Ectodermal cell (in vitro differentiated cells): ENCODE measurements at regions not wholly inside any gene's neighbourhood (a gene's known extent, or its start where the extent isn't known, plus 50 kb on each side); places are given as distances from the start of the nearest gene placed in this dataset.

Experiments used
- H3K27ac ChIP-seq: 2 replicates; pipeline ENCODE4 v1.7.0; 2013; ENCODE audit warnings: mild to moderate bottlenecking, low read depth, low read length; ENCODE audit not compliant: insufficient read depth, poor library complexity, severe bottlenecking
- H3K27me3 ChIP-seq: 2 replicates; pipeline ENCODE4 v1.7.0; 2013; ENCODE audit warnings: mild to moderate bottlenecking, low read length; ENCODE audit not compliant: insufficient read depth, control insufficient read depth, poor library complexity, severe bottlenecking
- H3K36me3 ChIP-seq: one replicate; pipeline ENCODE4 v1.7.0; 2013; ENCODE audit warnings: low read length; ENCODE audit not compliant: control insufficient read depth, insufficient read depth
- H3K4me1 ChIP-seq: one replicate; pipeline ENCODE4 v1.7.0; 2013; ENCODE audit warnings: low read length; ENCODE audit not compliant: control insufficient read depth, insufficient read depth
- H3K4me3 ChIP-seq: 2 replicates; pipeline ENCODE4 v1.7.0; 2013; ENCODE audit warnings: low read depth, low read length, control low read depth; ENCODE audit not compliant: insufficient read depth
- H3K9me3 ChIP-seq: 2 replicates; pipeline ENCODE4 v1.7.0; 2013; ENCODE audit warnings: mild to moderate bottlenecking, low read length, moderate library complexity; ENCODE audit not compliant: control insufficient read depth
- WGBS, 2 experiments: methylation state at CpG; one replicate each; pipeline ENCODE4 v1.1.7; 2013; ENCODE audit warnings: missing lambda C conversion rate in 2 of 2; 5-methylcytosine and 5-hydroxymethylcytosine counted together

DNA sequence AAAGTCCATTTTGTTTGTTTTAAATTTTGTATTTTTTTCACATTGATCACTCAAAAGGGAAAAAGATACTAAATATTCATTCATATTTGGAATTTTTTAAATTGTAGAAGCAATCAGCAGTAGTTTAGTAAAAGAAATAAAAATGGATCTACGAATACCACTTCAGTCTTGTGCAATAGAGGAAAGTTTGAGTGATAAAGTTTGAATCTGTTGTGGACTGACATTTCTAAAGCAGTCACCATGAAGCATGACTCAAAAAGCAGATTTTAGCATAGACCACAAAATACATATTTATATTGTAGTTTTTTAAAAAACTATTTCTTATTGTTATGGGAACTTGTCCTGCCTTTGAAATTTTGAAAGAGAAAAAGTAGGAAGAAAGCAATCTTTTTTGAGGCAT lies 520.5 kb upstream of the ZEB2 start:
- Histone ChIP-seq H3K4me3 (no peak overlapping the region), H3K9me3 (no peaks in the 10 kb centered on the region), H3K4me1 (no peaks in the 10 kb centered on the region), H3K27me3 (no peaks in the 10 kb centered on the region), H3K27ac (no peak overlapping the region), H3K36me3 (no peaks in the 10 kb centered on the region)
- WGBS, 2 experiments: 92 to 100% methylated on average over 1 of the region's 1 CpG

DNA sequence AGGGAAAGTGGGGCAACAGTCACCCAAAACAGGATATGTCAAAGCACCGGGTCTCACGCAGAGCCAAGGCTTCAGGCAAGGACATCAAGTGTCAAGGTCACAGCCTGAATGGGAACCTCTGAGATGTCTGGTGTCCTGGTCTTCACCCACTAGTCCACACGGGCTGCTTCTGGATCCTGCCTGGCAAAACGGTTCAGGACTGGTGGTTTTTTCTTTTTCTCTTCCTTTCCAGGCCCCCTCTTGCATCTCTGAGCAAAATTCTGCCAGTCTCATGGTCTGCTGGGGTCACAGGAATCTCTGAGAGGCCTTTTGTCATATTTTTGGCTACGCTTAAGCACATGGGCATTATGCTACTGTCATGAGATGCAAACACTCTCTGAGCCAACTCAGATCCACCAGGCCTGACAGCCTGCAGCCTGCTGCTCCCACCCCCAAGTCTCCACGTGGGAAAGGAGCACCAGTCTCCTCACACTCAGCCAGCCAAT lies 518.2 kb upstream of the ZEB2 start:
- WGBS, 2 experiments: 82 to 86% methylated on average over 6 of the region's 6 CpGs
- no peaks in the 10 kb centered on the region for H3K27me3 ChIP-seq
- no peaks in the 10 kb centered on the region for H3K4me1 ChIP-seq
- no peaks in the 10 kb centered on the region for H3K36me3 ChIP-seq
- H3K9me3 ChIP-seq: no peaks in the 10 kb centered on the region
- no peak overlapping the region for H3K4me3 ChIP-seq
- no peak overlapping the region for H3K27ac ChIP-seq

DNA sequence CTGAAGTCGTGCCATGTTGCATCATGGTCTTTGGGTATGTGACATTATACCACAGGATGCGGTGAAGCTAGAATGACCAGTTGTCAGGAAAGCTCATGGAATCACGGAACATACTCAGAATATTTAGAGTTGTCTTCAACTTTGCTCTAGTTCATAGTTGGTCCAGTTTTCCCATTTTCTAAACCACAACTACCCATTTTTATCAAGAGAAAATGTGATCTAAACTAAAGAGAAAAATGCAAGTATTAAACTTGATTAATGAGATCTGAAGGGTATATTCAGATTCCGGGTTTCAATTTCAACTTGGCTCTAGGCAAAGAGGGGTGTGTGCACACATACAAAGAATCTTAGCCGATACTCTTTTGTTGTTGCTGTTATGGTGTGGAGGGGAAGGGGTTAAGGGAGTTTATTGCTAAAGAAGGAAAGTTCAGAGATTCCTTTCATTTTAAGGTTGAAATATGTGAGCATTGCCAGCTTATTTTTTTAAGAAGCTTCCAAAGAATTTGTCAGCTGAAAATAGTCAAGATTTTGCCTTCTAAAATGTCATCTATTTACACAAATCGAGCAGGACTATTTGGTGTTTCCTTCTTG lies 516.6 kb upstream of the ZEB2 start:
- Histone ChIP-seq H3K27ac (no peak overlapping the region), H3K4me1 (no peaks in the 10 kb centered on the region), H3K4me3 (no peak overlapping the region), H3K27me3 (no peaks in the 10 kb centered on the region), H3K9me3 (no peaks in the 10 kb centered on the region), H3K36me3 (no peaks in the 10 kb centered on the region)
- WGBS, 2 experiments: 95 to 97% methylated on average over 5 to 6 of the region's 6 CpGs

DNA sequence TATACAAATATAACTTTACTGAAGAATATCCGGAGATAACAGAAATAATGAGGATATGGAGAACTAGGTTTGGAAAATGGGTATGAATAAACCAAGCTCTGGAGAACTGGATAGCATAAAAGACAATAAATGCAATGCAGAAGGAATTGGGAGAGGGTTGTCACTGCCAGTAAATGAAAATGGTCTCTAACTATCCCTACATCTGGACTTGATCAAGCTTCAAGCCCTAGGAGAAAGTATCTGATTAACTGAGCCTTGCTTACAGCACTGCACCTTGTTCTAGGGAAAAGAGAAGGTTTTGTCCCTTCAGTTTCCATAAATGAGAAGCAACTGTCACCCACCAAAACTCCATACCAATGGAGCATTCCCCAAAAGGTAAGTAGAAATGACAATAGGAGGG lies 514.6 kb upstream of the ZEB2 start:
- Histone ChIP-seq H3K27ac (no peak overlapping the region), H3K9me3 (no peaks in the 10 kb centered on the region), H3K4me1 (no peaks in the 10 kb centered on the region), H3K27me3 (no peaks in the 10 kb centered on the region), H3K36me3 (no peaks in the 10 kb centered on the region), H3K4me3 (no peak overlapping the region)
- 86 to 100% methylated on average over 1 of the region's 1 CpG for WGBS, 2 experiments

GRCh38 chr2:145033438-145033837 lies 513.5 kb upstream of the ZEB2 start:
- no peak overlapping the region for H3K27ac ChIP-seq
- 96 to 97% methylated on average over 1 of the region's 1 CpG for WGBS, 2 experiments
- no peaks in the 10 kb centered on the region for H3K9me3 ChIP-seq
- H3K4me3 ChIP-seq: no peak overlapping the region
- H3K27me3 ChIP-seq: no peaks in the 10 kb centered on the region
- H3K36me3 ChIP-seq: no peaks in the 10 kb centered on the region
- H3K4me1 ChIP-seq: no peaks in the 10 kb centered on the region

- Histone ChIP-seq H3K36me3 (no peaks in the 10 kb centered on the region), H3K27ac (no peak overlapping the region), H3K4me3 (no peak overlapping the region), H3K27me3 (no peaks in the 10 kb centered on the region), H3K4me1 (no peaks in the 10 kb centered on the region), H3K9me3 (no peaks in the 10 kb centered on the region)
- WGBS, 2 experiments: 74 to 95% methylated on average over 1 to 2 of the region's 2 CpGs
Observed at GRCh38 chr2:145032791-145033190, 512.9 kb upstream of the ZEB2 start.

- H3K36me3 ChIP-seq: no peaks in the 10 kb centered on the region
- 95 to 98% methylated on average over 3 of the region's 3 CpGs for WGBS, 2 experiments
- H3K27ac ChIP-seq: no peak overlapping the region
- no peaks in the 10 kb centered on the region for H3K4me1 ChIP-seq
- no peak overlapping the region for H3K4me3 ChIP-seq
- H3K9me3 ChIP-seq: no peaks in the 10 kb centered on the region
- H3K27me3 ChIP-seq: no peaks in the 10 kb centered on the region
Observed at GRCh38 chr2:145029873-145030272, 510.0 kb upstream of the ZEB2 start.

DNA sequence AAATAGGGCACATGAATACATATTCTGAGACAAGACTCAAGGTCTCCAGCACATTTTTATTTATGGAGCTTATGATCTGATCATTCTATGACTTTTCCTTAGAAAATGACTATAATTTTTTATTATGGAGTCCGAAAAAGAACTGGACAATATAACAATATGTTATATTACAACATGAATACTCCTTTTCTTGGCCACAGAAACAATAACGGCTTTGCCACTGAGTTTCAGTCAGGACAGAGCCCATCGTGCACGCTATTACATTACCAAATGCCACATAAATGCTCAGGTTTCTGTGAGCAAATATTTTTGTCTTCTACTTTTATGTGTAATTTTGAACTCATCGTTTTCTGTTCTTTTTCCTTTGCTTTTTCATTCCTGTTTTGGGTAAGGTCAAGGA lies 509.2 kb upstream of the ZEB2 start:
- 94 to 98% methylated on average over 3 to 4 of the region's 5 CpGs for WGBS, 2 experiments
- no peaks in the 10 kb centered on the region for H3K27me3 ChIP-seq
- no peaks in the 10 kb centered on the region for H3K36me3 ChIP-seq

DNA sequence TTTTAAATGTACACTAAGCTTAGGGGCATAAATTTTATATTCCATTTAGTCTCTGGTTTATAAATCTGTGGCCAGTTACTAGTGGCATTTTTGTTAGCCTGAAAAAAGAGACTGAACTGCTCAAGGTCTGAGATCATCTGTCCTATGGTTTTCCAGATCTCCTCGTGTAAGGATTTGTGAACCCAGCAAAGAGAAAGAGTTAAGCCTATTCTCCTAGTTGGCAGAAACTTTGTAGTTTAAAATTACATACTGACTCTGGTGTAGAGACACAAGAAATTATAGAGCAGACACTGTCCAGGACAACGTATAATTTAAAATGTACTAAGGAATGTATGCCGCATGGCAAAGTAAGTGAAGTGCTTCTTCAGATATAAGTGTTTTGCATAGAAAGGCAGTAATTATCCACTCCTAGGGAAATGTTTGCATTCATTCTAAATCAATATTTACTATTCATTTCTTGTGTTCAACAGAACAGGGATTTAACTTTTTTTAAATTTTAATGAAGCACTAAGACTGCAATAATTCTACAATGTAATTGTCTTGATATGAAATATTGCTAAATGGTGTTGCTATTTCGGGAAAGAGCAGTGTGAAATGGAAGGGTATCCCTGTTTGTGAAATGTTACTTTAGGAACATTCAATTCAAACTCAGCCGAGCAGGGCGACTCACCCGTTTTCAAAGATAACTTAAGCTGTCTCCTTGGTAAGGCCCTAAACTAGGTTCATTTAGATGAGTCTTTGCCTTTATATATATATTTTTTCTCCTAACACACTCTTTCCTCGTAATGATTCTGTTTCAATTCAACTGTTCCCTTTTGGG lies 508.4 kb upstream of the ZEB2 start:
- H3K9me3 ChIP-seq: no peaks in the 10 kb centered on the region
- H3K36me3 ChIP-seq: no peaks in the 10 kb centered on the region
- no peak overlapping the region for H3K27ac ChIP-seq
- no peaks in the 10 kb centered on the region for H3K4me1 ChIP-seq
- no peaks in the 10 kb centered on the region for H3K27me3 ChIP-seq
- 92 to 96% methylated on average over 7 of the region's 8 CpGs for WGBS, 2 experiments
- no peak overlapping the region for H3K4me3 ChIP-seq

More for the DNA sequence above, 509.2 kb upstream of the ZEB2 start:
- no peak overlapping the region for H3K27ac ChIP-seq
- no peaks in the 10 kb centered on the region for H3K4me1 ChIP-seq
- no peak overlapping the region for H3K4me3 ChIP-seq
- H3K9me3 ChIP-seq: no peaks in the 10 kb centered on the region

- no peaks in the 10 kb centered on the region for H3K36me3 ChIP-seq
- no peaks in the 10 kb centered on the region for H3K9me3 ChIP-seq
- WGBS, 2 experiments: 96 to 97% methylated on average over 11 to 13 of the region's 13 CpGs
- no peak overlapping the region for H3K4me3 ChIP-seq
- no peaks in the 10 kb centered on the region for H3K27me3 ChIP-seq
- no peak overlapping the region for H3K27ac ChIP-seq
- H3K4me1 ChIP-seq: no peaks in the 10 kb centered on the region
Observed at GRCh38 chr2:145026456-145027455, 506.8 kb upstream of the ZEB2 start.
